PC-3 (cell line): ENCODE measurements at regions not wholly inside any gene's neighbourhood (a gene's known extent, or its start where the extent isn't known, plus 50 kb on each side); places are given as distances from the start of the nearest gene placed in this dataset.

ENCODE experiments used
- ATAC-seq: fragments of 200-7000 bp; cut with Tn5 transposase; 2 replicates; pipeline ENCODE4 v1.9.1; 2020; ENCODE audit warnings: mild to moderate bottlenecking, moderate library complexity
- BruUV-seq: library from RNA; stranded (reverse); fragments of 400-500 nt; replicated peaks from 2 replicates; lab custom pipeline; 2021; lab: Mats Ljungman, UMichigan
- CTCF ChIA-PET: fragments of 300-600 bp; sonication (Branson Sonifier 250); formaldehyde crosslinking; loops from one replicate; lab custom pipeline; 2022; ENCODE audit warnings: antibody characterized with exemption; lab: Charles Lee
- POLR2A ChIA-PET: fragments of 300-600 bp; sonication (Branson Sonifier 250); formaldehyde crosslinking; loops from one replicate; lab custom pipeline; 2022; ENCODE audit warnings: antibody characterized with exemption; ENCODE audit not compliant: unreplicated experiment; lab: Charles Lee
- DNase-seq: peaks from one replicate; pipeline ENCODE4 v3.0.0-alpha.2; 2015
- H2AFZ ChIP-seq: fragments of 300-600 bp; sonication (generic); 2 replicates; pipeline ENCODE4 v1.6.0; 2016; ENCODE audit warnings: antibody characterized with exemption, low read length
- H3F3A ChIP-seq: fragments of 300-600 bp; sonication (generic); one replicate; pipeline ENCODE4 v1.6.0; 2017; ENCODE audit warnings: antibody characterized with exemption, low read length, control low read depth, mild to moderate bottlenecking; ENCODE audit not compliant: unreplicated experiment
- H3K27ac ChIP-seq: fragments of 300-600 bp; sonication (generic); 2 replicates; pipeline ENCODE4 v1.5.1; 2016; ENCODE audit warnings: mild to moderate bottlenecking, low read length
- H3K27me3 ChIP-seq: fragments of 300-600 bp; sonication (generic); 2 replicates; pipeline ENCODE4 v1.6.1; 2016; ENCODE audit warnings: low read length, mixed read lengths
- H3K36me3 ChIP-seq: fragments of 300-600 bp; sonication (generic); 2 replicates; pipeline ENCODE4 v1.6.1; 2016; ENCODE audit warnings: low read depth, mixed run types, low read length, mixed read lengths
- H3K4me1 ChIP-seq: fragments of 300-600 bp; sonication (generic); 2 replicates; pipeline ENCODE4 v1.5.1; 2016; ENCODE audit warnings: low read length; ENCODE audit not compliant: insufficient read depth
- H3K4me2 ChIP-seq: fragments of 300-600 bp; sonication (generic); 2 replicates; pipeline ENCODE4 v1.6.0; 2016; ENCODE audit warnings: low read length
- H3K4me3 ChIP-seq: fragments of 300-600 bp; sonication (generic); 2 replicates; pipeline ENCODE4 v1.5.1; 2016; ENCODE audit warnings: mild to moderate bottlenecking, low read length, mixed read lengths
- H3K79me2 ChIP-seq: fragments of 300-600 bp; sonication (generic); 2 replicates; pipeline ENCODE4 v1.6.1; 2017; ENCODE audit warnings: low read length, mixed read lengths
- H3K9ac ChIP-seq: fragments of 300-600 bp; sonication (generic); 2 replicates; pipeline ENCODE4 v1.6.0; 2016; ENCODE audit warnings: mild to moderate bottlenecking, low read length
- H3K9me2 ChIP-seq: fragments of 300-600 bp; sonication (generic); replicated peaks from 2 replicates; pipeline ENCODE4 v1.6.1; 2016; ENCODE audit warnings: mixed run types, low read length, mixed read lengths
- H3K9me3 ChIP-seq: fragments of 300-600 bp; sonication (generic); 2 replicates; pipeline ENCODE4 v1.6.1; 2016; ENCODE audit warnings: low read length, mixed read lengths
- H4K20me1 ChIP-seq: fragments of 300-600 bp; sonication (generic); 2 replicates; pipeline ENCODE4 v1.6.1; 2016; ENCODE audit warnings: low read length, mixed read lengths
- CTCF ChIP-seq: fragments of 300-600 bp; sonication (generic); conservative IDR thresholded peaks from 2 replicates; pipeline ENCODE4 v1.5.1; 2017; ENCODE audit warnings: antibody characterized with exemption, low read depth, mild to moderate bottlenecking, low read length
- EZH2 ChIP-seq: fragments of 300-600 bp; sonication (generic); IDR thresholded peaks from one replicate; pipeline ENCODE4 v1.6.1; 2017; ENCODE audit warnings: antibody characterized with exemption, mild to moderate bottlenecking, low read length; ENCODE audit not compliant: unreplicated experiment
- EZH2phosphoT487 ChIP-seq: fragments of 300-600 bp; sonication (generic); IDR thresholded peaks from 2 replicates; pipeline ENCODE4 v1.6.1; 2018; ENCODE audit warnings: mild to moderate bottlenecking, antibody characterized with exemption, low read length, borderline replicate concordance
- intact Hi-C: fragments of 100-400 bp; cut with micrococcal nuclease; formaldehyde crosslinking; loops from 2 replicates; pipeline ENCODE4 v1.9.0; 2023

- ChIA-PET CTCF (no interaction called here), POLR2A (no interaction called here)
- peaks cover 28% of the 10 kb centered on the region for H3K27me3 ChIP-seq
- H3K9me2 ChIP-seq = no peaks in the 10 kb centered on the region
- H3K27ac ChIP-seq = no peak overlapping the region
- H3K4me2 ChIP-seq = no peak overlapping the region
- TF ChIP-seq EZH2 (no peak), CTCF (no peak)
- BruUV-seq = no TSS peak
- H2AFZ ChIP-seq = 0 out of 2 replicates have a peak overlapping the region, but pooled peaks have one; percentile 17
- H3K9ac ChIP-seq = no peak overlapping the region
- no peak overlapping the region for H3K4me3 ChIP-seq
- H3F3A ChIP-seq = no peaks in the 10 kb centered on the region
- H3K4me1 ChIP-seq = no peaks in the 10 kb centered on the region
- ATAC-seq = no peak
- intact Hi-C loops = no loop called here
- H3K36me3 ChIP-seq = no peaks in the 10 kb centered on the region
- no peak for DNase-seq
- no peaks in the 10 kb centered on the region for H4K20me1 ChIP-seq
- H3K79me2 ChIP-seq = no peaks in the 10 kb centered on the region
- no peaks in the 10 kb centered on the region for H3K9me3 ChIP-seq
These were observed 59.6 kb upstream of the CSF3R start for GRCh38 chr1:36542024-36542961.

DNA sequence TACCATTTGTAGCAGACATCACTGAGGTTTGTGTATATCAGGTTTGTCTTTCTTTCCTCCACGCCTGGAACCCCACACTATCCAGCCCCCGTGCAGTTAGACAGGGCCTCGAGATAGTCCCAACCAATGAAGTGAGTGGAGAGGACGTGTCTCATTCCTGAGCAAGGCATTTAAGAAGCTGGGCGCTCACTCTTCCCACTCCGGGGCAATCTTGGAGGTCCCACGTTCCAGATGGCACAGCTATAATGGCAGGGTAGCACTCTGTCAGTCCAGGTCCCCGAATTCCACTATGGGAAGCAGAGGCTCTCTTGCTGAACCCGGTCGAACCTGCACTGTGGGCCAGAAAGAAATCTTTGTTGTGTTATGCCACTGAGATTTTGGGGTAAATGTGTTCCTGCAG, 57.3 kb upstream of the CSF3R start:
- TF ChIP-seq CTCF (no peak), EZH2phosphoT487 (no peak), EZH2 (no peak)
- Histone ChIP-seq H4K20me1 (no peaks in the 10 kb centered on the region), H3K9me2 (no peaks in the 10 kb centered on the region), H3F3A (no peaks in the 10 kb centered on the region), H3K4me1 (no peaks in the 10 kb centered on the region), H3K9me3 (no peaks in the 10 kb centered on the region), H2AFZ (no peak overlapping the region), H3K4me3 (no peak overlapping the region), H3K9ac (no peak overlapping the region), H3K27me3 (peaks cover 38% of the 10 kb centered on the region), H3K27ac (no peak overlapping the region), H3K36me3 (no peaks in the 10 kb centered on the region), H3K4me2 (no peak overlapping the region), H3K79me2 (no peaks in the 10 kb centered on the region)
- ChIA-PET CTCF (interaction anchor here (0.5 kb wide), 1 partner anchor 9 kb away, joined by 3 read pairs; no protein-coding TSS in a partner anchor), POLR2A (no interaction called here)
- intact Hi-C loops = no loop called here
- no peak for ATAC-seq
- BruUV-seq = no TSS peak
- DNase-seq = no peak

DNA sequence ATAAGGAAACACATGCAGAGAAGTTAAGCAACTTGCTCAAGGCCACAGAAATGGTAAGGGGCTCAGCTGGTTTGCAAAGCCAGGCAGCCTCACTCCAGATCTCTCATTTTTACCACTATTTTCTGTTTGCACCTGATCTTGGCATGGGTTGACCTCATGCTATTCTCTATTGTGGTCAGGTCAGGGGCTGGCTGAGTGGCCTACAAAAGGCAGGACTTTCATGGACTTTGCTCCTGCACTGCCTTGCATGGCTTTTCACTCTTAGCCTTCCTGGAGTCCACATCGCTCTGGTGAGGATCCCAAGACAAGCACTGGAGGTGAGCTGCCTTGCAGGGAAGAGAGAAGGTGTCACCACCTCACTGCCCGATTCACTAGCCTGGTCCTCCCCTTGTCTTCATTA, 56.8 kb upstream of the CSF3R start:
- Histone ChIP-seq H3K9ac (no peak overlapping the region), H3K36me3 (no peaks in the 10 kb centered on the region), H3K4me3 (no peak overlapping the region), H3K27me3 (peaks cover 43% of the 10 kb centered on the region), H4K20me1 (no peaks in the 10 kb centered on the region), H3K27ac (no peak overlapping the region), H3K9me3 (no peaks in the 10 kb centered on the region), H3K4me1 (no peaks in the 10 kb centered on the region), H2AFZ (no peak overlapping the region), H3F3A (no peaks in the 10 kb centered on the region), H3K4me2 (no peak overlapping the region), H3K9me2 (no peaks in the 10 kb centered on the region), H3K79me2 (no peaks in the 10 kb centered on the region)
- POLR2A ChIA-PET = no interaction called here
- BruUV-seq = no TSS peak
- TF ChIP-seq CTCF = no peak
- DNase-seq (no peak), ATAC-seq (no peak)
- intact Hi-C loops = no loop called here
- CTCF ChIA-PET = interaction anchor here (0.5 kb wide), 1 partner anchor 10 kb away, joined by 3 read pairs; no protein-coding TSS in a partner anchor
